GM10248 (cell line): ENCODE measurements at regions not wholly inside any gene's neighbourhood (a gene's known extent, or its start where the extent isn't known, plus 50 kb on each side); places are given as distances from the start of the nearest gene placed in this dataset.

Experiments used
- CTCF ChIA-PET: fragments of 300-600 bp; sonication (Branson Sonifier 250); formaldehyde crosslinking; extraction: SDS; loops from one replicate; lab custom pipeline; 2021; ENCODE audit warnings: antibody characterized with exemption; lab: Yijun Ruan, JAX
- POLR2A ChIA-PET: fragments of 350-650 bp; sonication (Branson Sonifier 250); formaldehyde crosslinking; extraction: SDS; loops from one replicate; lab custom pipeline; 2020; ENCODE audit warnings: antibody characterized with exemption; lab: Yijun Ruan, JAX
- DNase-seq: peaks from one replicate; pipeline ENCODE4 v3.0.0; 2012; ENCODE audit errors: extremely low spot score
- CTCF ChIP-seq: IDR thresholded peaks from 2 replicates; pipeline ENCODE4 v1.5.1; 2012; ENCODE audit warnings: mild to moderate bottlenecking, low read depth; ENCODE audit errors: extremely low read depth, missing control alignments, control extremely low read depth

DNA sequence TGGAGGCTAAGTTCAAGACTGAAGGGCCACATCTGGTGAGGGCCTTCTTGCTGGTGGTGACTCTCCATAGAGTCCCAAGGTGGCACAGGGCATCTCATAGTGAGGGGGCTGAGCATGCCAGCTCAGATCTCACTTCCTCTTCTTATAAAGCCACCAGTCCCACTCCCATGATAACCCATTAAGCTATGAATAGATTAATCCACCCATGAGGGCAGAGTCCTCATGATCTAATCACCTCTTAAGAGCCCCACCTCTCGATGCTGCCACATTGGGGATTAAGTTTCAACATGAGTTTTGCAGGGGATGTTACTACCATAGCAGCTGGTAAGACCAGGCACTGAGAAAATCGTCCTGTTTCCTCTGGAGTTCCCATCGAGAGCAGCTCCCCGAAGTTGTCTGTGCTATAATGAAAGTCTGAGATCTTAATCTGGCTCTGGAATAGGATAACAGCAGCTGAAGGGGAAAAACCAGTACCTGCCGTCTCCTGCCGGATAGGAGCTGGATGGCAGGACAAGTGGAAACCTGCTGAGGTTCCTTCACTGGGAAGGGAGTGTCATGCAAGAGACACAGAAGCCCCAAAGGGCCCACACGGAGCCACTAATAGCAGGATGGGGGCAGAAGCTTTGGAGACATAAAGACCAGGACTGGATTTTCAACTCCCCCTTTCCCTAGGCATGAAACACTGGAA is 79.5 kb upstream of the EPHB3 start:
- DNase-seq, result no peak
- ChIA-PET POLR2A (no interaction called here), CTCF (interaction anchor here (1.2 to 2.7 kb wide), 5 partner anchors 8 to 110 kb away, joined by 3 to 9 read pairs (median 4); no protein-coding TSS in a partner anchor)
- no peak for TF ChIP-seq CTCF

DNA sequence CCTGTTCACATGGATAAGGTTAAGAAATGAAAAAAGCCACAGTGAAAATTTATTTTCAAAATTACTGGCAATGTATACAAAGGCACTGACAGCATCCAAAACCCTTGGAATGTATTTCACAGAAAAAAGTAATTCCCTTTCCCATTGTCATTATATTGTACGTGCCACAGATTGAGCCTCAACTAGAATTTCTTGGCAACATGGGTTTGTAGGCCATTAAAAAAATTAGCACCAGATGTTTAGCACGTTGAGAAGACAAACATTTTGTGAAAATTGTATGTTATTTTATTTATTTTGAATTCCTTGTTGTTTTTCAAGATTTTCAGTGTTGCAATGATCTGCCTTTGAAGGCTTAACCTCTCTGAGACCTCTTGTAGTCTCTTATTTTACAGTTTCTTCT is 76.3 kb upstream of the EPHB3 start:
- ChIA-PET CTCF (no interaction called here), POLR2A (no interaction called here)
- no peak for DNase-seq
- no peak for TF ChIP-seq CTCF

GRCh38 chr3:184485906-184486305 is 75.7 kb upstream of the EPHB3 start:
- DNase-seq, result no peak
- ChIA-PET CTCF (no interaction called here), POLR2A (no interaction called here)
- TF ChIP-seq CTCF, result no peak

DNA sequence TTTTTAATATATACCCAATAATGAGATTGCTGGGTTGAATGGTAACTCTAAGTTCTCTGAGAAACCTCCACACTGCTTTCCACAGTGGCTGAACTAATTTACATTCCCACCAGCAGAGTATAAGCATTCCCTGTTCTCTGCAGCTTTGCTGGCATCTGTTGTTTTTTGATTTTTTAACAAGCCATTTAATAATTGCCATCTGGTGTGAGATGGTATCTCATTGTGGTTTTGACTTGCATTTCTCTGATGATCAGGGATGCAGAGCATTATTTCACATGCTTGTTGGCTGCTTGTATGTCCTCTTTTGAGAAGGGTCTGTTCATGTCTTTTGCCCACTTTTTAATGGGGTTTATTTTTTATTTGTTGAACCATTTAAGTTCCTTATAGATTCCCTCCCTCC is 75.0 kb upstream of the EPHB3 start:
- CTCF ChIA-PET, result interaction anchor here (1.2 to 2.5 kb wide), 2 partner anchors 27 to 54 kb away, joined by 3 to 6 read pairs; no protein-coding TSS in a partner anchor
- no peak for DNase-seq
- POLR2A ChIA-PET, result no interaction called here
- no peak for TF ChIP-seq CTCF

- no peak for DNase-seq
- no peak for TF ChIP-seq CTCF
- ChIA-PET POLR2A (no interaction called here), CTCF (interaction anchor here (1.7 to 2.5 kb wide), 2 partner anchors 20 to 25 kb away, joined by 3 to 6 read pairs; no protein-coding TSS in a partner anchor)
Observed at GRCh38 chr3:184488577-184488976, 73.0 kb upstream of the EPHB3 start.

GRCh38 chr3:184489268-184489841 is 72.2 kb upstream of the EPHB3 start:
- TF ChIP-seq CTCF, result no peak
- CTCF ChIA-PET, result interaction anchor here (1.7 kb wide), 1 partner anchor 21 kb away, joined by 3 read pairs; no protein-coding TSS in a partner anchor
- no peak for DNase-seq
- POLR2A ChIA-PET, result no interaction called here
